CD4-positive, alpha-beta T cell treated with Interleukin-15 for 4 hours (primary cell): ENCODE measurements at regions not wholly inside any gene's neighbourhood (a gene's known extent, or its start where the extent isn't known, plus 50 kb on each side); places are given as distances from the start of the nearest gene placed in this dataset.
"Not testable (repeated sequence)": the region's sequence is repeated elsewhere in the genome, so short reads cannot be mapped to it uniquely, and the experiment has no call there.

ENCODE experiments used
- DNase-seq: peaks from one replicate; pipeline ENCODE4 v3.0.0-alpha.2; 2020; ENCODE audit warnings: low spot score

DNA sequence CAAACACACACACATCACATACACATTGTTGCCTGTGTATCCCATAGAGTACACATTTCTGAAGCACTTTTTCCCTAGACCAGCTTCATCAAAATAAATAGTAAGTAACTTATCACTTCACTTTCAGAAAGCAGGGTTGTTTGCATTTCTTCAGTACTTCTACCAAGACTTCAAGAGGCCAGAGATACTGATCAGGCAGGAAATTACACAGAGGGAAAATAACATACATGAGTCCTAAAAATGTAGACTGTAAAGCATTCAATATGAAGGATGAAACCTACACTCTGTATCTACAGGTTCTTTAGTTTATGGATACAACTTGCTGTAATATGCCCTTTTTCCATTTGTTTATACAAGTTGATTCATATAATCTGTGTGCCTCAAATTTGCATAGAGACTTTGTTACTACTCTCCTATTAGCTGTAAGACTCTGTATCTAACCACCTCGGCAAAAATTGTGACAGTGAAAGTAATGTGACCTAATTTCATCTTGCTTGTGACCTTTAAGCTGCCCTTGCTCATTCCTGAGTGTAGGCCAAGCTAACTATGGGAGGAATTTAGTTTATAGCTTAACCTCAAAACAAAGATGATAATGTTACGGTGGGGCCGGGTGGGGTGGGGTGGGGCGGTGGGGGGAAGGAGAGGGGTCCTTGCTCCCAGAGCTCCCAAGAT, 228.9 kb upstream of the SPOPL start:
- no peak for DNase-seq

DNA sequence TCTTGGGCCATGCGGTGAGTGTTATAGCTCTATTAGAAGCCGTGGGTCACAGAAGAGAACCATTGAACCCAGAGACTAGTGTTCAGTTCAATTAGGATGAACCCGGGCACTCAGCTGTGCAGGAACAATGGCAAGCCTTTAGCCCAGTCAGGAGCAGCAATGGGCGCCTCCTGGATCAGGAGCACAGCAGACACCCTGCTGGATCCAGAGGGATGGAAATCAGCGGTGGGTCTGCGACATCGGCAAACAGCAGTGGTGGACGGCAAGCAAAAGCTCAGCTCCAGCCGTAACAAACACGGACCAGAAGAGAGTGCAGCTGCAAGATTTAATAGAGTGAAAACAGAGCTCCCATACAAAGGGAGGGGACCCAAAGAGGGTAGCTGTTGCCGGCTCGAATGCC, 228.3 kb upstream of the SPOPL start:
- DNase-seq: not testable (repeated sequence)

DNA sequence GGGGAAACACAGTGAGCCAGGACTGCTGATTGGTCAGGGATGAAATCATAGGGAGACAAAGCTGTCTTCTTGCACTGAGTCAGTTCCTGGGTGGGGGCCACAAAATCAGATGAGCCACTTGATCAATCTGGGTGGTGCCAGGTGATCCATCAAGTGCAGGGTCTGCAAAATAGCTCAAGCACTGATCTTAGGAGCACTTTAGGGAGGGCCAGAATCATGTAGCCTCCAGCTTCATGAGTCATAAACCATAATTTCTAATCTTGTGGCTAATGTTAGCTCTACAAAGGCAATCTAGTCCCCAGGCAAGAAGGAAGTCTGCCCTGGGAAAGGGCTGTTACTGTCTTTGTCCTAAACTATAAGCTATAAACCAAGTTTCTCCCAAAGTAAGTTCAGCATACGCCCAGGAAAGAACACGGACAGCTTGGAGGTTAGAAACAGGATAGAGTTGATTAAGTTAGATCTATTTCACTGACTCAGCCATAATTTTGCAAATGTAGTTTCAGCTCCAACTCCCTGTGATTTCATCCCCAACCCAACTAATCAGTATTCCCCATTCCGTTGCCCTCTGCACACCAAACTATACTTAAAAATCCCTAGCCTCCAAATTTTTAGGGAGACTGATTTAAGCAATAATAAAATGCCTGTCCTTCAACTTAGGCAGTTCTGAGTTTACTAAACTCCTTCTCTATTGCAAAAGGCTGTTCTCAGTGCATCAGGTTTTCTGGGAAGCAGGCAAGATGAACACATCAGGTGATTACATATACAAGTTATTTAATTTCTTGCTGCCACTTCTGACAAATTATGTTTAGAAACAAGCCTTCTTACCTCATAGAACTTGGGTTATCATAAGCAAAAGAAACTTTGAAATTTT, 226.9 kb upstream of the SPOPL start:
- DNase-seq: no peak

DNA sequence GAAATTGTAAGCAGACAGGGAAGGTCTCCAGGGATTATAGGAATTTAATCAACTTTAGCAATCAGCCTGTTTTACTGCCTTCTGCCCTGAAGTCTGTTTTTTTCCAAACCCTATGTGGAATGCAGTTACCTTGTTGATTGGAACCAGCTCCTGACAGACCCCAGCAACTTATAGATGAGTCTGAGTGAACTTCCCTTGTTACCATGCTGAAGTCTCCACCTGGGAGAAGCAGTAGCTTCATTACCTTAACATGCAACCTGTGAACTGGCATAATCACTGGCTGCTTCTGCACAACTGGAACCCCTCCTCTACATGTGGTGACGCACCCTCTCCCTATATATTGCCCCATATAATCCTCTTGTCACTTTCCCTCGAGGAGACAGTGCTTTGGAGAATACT, 226.3 kb upstream of the SPOPL start:
- no peak for DNase-seq

DNA sequence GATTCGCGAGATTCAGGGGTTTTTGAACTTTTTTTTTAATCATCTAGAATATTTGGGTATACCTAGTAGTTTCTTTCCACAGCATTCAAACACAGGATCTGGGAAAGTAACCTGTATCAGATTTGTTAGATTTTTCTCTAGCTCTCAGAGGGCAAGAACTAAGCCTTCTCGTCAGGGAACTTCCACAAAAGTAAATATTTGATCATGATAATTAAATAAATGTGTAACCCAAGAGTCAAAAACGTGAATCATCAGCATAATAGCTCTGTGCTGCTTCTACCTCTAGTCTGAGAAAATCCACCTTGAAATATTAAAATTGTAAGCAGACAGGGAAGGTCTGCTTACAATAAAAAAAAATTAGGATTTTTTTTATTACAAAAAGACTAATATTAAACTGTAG, 225.7 kb upstream of the SPOPL start:
- no peak for DNase-seq

DNA sequence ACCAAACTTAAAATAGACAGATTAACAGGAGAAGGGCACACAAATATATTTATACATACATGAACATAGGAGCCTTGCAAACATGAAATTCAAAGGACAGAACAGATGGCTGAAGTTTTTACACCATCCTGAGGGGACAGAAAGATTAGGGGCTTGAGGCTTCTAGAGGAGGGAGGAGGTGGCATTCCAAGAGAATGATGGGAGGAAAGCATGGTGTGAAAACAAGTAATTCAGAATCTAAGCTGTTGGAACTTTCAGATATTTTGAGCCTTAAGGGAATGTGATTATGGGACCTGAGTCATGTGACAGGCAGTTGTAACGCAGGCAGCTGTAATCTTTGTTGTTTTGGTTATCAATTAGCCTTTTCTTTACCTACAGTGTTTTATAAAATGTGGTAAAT, 225.2 kb upstream of the SPOPL start:
- DNase-seq: no peak

DNA sequence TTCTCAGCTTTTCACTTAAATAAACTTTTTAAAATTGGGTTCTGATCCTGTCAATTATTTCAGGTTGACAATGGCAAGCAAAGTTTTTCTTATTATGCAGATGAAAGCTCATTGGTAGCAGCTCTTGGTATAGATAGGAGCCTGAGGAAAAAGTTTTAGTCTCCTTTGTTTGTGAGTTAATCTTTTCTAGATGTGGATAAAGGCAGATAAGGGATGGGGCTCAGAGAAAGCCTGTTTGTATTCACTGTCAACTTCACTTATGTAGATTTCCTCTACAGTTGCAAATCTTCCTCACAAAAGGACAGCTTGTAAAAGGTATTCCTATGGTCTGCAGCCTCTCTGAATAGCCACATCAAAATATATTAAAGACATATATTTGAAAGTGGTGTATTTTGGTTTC, 224.5 kb upstream of the SPOPL start:
- DNase-seq: no peak

DNA sequence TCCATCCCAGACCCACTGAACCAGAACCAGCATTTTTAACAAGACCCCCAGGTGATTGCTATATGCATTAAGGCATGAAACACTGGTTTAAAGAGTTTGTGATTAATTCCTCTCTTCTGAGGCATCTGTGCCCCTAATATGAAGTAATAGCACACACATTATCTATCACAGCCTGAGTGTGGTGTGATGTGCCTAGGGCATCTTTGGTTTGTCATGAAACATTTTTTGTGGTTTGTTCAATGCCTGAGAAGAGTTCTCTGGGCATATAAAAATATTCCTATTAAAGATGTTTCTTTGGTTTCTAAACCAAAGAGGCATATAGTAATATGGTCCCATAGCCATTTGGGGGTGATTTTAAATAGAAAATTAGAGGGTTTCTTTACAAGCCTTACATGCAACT, 221.7 kb upstream of the SPOPL start:
- no peak for DNase-seq

DNA sequence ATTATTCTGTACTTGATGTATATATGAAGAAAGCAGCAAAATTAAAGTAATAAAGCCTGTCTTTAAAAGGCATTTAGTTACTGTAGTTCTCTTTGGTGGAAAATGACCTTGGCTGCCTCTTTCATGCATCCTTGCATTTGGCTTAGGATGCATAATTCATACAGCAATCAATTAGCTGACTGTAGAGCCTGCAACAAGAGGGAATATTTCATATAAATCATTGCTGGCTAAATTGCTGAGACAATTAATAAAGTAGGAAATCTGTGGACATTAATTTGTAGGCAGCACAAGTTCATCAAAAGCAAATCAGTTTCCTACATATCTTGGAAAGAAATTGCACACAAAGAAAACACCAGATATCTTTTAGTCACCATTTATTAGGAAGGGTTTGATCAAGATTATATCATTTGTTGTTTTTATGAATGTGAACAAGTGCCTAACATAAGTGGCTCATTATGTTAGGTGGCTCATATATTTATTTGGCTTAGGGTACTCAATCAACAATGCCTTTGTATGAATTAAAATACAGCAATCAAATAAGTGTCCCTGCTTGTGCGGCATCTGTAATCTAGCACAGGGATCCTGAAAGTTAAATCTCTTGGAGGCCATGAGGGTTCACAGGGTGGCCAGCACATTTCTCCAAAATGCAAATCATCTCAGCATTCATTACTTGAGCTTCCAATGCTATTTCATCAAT, 220.4 kb upstream of the SPOPL start:
- DNase-seq: no peak

DNA sequence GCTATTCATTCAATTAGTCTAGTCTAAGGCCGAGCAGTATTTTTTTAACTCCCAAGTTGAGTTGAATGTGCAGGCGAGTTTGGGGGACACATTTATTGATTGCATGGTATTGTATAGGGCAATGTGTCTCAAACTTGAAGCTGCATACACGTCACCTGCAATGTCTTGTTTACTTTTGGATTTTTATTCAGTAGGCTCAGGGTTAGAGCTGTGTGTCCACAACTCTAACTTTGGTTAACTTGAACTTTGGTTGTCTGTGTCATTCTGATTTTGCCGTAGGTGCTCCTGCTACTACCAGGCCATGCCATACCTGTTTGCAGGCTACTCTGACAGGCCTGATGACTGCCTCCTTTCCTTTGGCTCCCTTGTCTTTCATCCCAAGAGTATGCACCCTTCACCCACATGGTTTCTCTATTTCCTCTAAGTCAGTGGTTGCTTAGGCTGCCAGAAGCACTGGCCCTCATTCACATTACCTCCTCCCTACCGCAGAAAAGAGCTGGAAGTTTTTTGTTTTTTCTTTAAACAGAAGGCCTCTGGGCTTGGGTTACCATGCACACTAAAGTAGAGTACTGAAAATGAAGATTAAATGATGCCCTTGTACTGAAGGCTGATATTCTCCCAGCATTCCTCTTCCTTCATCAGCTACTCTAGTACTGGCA, 219.4 kb upstream of the SPOPL start:
- DNase-seq: no peak

DNA sequence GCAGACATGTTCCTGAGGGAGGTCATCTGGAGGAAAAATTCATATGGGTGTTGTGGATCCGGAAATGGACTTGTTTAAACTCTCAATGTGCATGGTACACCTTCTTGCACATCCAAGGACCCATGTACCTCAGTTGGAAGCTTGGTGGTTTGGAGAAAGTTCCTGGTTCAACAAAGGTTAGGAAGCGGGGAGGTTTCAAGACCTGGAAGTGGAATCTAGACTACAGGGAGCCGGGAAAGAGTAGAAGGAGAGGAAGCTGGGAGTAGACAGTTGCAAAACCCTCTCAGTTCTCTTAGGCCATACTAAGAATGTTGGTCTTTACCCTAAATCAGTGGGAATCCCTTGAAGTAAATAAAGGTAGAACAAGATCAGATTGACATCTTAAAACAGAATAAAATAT, 209.8 kb upstream of the SPOPL start:
- no peak for DNase-seq

DNA sequence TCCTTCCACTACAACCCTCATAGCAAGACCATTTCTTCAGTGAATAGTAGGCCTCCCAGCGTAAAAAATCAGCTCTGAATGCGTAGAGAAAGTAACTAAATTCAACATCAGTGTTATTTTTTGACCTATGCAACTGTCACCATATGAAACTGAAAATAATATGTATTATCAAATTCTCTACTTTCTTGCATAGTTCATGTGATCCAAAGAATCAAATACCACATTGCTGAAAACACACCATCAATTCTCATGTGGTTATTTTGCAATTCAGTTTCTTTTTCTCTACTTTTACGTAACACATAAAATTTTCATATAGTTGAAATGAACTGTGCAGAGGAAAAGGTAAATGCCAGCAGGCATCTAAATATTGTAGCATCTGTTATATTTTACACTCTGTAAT, 208.5 kb upstream of the SPOPL start:
- no peak for DNase-seq

DNA sequence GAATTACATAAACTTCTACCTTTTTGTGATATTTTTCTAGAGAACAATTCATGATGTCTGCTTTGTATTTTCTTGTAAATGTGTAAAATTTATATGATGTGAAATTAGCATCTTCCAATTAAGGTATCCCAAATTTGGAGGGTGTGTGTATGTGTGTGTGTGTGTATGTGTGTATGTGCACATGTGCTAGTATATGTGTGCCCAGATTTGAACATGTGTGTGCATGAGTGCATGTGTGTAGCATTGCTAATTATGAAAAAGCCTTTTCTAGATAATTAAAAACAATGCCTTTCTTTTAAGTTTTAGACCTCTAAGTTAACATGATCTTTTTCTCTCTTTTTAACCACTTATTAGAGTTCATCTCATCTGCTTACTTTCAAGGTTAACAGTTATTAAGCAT, 208.0 kb upstream of the SPOPL start:
- no peak for DNase-seq

DNA sequence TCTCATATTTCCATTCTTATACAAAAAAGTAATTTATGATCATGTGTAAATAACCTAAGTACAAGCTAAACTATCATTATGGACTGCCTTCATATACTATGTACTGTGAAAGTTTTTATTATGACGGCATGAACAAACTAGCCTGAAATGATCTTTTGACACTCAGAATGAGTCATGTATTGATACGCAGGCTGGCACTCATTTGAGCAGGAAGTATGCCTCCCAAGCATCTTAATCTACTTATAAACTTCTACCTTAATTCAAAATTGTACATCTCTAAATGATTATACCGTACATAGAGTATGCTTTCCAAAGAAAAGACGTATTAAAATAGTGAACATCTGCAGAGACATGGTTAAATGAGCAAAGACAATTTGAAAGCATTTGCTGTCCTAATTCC, 207.1 kb upstream of the SPOPL start:
- no peak for DNase-seq

DNA sequence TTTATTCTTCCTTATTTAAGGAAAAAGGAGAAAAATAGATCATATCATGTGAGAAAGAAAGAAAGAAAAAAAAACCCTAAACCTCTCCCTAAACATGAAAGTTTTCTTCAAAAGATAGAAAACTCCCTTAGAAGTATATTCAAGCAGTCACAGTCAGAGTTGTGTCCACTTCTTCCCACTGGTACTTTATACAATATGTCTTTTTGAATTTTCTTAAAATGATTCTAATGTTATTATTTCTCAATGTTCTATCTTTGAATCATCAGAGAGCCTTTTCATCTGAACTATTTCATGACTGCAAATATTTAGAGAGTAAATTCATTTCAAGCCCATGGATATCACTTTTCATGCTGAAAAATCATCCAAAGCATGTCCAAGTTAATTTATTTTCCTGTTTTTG, 205.2 kb upstream of the SPOPL start:
- DNase-seq: no peak

DNA sequence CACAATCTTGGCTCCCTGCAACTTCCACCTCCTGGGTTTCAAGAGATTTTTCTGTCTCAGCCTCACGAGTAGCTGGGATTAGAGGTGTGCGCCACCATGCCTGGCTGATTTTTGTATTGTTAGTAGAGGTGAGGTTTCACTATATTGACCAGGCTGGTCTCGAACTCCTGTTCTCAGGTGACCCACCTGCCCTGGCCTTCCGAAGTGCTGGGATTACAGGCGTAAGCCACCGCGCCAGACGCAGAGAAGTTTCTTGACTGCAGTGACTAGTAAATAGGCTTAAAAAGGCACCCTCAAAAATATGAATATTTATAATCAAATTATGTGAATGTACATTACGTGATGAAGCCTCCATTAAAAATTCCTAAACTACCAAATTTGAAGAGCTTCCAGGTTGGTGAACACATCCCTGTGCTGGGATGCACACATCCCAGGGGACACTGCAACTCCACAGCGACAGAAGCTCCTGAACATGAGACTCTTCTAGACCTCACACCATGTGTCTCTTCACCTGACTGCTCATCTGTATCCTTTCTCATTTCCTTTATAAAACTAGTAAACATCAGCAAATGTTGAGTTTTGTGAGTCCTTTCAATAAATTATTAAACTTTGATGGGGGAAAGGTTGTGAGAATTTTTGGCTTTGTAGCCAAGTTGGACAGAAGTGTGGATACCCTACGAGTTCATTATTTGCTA, 203.3 kb upstream of the SPOPL start:
- DNase-seq: no peak

DNA sequence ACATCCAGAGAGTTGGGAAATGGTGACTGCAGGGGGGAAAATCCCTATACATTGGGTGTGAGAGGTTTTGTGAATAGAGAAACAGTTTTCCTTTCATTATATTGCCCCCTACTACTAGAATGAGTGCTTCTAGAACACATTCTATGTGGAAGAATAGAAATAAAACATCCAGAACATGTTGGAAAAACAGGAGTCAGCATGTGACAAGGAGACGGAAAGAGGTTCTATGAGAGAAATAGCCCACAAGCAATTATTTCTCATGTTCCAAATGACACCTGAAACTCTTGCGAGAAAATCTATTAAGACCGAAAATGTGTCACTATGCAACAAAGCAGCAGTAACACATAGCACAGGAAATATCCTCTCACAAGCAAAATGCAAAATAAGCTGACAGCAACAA, 202.7 kb upstream of the SPOPL start:
- DNase-seq: no peak

DNA sequence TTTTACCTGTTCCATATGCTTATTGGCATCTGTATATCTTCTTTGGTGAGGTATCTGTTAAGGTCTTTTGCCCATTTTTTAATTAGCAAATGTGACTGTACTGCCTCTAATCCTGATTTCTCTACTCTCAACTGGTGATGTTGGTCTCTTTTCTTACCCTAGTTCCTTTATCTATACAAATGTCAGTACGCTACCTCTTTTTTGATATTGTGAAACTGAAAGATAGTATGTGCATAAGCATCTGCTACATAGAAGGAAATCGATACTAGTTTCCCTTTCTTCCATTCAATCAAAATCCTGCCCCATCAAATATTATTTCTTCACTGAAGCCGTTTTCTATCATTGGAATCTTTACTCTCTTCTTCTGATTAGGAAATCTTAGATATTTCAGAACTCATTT, 194.9 kb upstream of the SPOPL start:
- no peak for DNase-seq

DNA sequence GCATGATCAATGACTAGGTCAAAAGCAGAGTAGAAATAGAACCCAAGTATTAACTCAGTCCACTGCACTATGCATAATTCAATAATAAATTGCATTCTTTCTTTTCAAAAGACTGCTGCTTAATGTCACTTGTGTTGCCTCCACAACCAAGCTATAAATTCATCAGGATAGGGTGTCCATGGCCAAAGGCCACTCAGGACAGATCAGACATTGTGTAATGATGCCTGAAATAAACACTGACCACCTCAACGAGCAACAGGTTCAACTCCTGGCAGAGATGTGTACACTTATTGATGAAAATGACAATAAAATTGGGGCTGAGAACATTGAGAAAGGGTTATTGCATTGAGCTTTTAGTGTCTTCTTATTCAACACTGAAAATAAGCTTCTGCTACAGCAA, 194.5 kb upstream of the SPOPL start:
- DNase-seq: no peak

DNA sequence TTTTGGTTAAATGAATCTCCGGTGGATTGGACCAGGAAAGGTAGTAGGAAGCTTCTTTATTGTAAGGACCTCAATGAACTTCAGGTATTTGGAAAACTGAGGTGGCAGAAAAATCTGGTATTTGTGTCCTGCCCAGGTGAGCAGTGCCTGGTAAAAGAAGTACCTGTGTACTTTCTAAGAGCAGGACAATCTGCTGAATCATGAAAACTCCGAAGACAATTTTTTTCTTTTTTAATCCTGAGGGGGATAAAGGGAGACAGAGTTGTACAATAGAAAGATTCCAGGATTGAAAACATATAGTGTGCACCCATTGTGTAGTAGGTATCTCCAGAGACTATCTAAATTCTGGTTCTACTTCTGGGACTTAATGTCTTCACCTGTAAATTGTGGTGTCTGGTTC, 191.8 kb upstream of the SPOPL start:
- no peak for DNase-seq

DNA sequence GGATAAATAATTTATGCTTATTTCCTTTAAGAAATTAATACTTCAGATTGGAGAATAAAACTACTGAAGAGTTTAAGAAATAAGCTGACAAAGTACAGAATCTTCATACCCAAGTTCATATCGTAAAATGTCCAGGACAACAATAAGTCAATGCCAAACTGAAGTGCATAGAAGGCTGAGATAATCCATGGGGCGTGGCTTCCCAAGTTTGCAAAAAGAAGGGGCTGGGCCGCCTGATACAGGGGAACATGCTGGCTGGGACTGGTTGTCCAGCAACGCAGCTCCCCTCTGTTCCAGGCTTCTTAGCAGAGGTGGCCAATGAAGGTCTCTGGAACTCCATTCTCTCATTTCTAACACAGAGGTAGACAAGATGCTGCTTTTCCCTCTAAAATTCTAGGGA, 189.5 kb upstream of the SPOPL start:
- no peak for DNase-seq

DNA sequence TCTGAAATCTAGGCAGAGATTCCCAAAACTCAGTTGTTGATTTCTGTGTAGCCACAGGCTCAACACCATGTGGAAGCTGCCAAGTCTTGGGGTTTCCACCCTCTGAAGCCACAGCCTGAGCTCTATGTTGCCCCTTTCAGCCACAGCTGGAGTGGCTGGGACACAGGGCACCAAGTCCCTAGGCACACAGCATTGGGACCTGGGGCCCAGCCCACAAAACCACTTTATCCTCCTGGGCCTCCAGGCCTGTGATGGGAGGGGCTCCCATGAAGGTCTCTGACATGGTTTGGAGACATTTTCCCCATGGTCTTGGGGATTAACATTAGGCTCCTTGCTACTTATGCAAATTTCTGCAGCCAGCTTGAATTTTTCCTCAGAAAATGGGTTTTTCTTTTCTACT, 186.0 kb upstream of the SPOPL start:
- not testable (repeated sequence) for DNase-seq
